ENCODE measurements at regions not wholly inside any gene's neighbourhood (a gene's known extent, or its start where the extent isn't known, plus 50 kb on each side); places are given as distances from the start of the nearest gene placed in this dataset.

DNA sequence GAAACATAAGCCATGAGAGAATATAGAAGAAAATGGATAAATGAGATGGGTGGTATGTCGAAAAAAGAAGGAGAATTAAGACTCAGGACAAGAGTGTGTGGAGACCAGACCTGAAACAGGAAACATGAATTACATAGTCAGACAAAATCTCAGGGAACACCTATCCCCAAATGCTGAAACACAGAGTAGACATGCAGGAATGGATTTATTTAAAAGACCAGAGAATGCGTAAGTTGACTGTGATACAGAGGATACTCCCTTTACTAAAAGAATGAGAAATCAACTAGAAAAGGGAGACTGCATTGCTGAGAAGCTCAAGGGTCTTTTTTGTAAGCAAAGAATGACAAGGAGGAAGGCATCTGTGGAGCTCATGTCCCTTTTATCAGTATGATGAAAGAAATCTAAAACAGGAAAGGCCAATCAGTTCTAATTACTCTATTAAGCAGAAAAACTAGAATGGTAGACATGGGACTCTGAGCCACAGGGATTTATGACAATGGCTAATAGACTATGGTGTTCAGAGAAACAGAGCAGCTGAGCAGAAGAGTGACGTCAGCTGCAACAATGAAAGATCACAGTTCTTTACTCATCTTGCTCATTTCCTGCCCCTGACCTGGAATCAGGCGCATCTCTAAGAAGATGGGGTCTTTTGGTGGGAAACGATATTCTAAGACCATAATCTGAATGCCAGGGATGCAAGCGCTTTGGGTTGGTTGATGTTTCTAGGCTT lies 138.9 kb upstream of the DHRS4 start:
- TF ChIP-seq, protein P1, sequence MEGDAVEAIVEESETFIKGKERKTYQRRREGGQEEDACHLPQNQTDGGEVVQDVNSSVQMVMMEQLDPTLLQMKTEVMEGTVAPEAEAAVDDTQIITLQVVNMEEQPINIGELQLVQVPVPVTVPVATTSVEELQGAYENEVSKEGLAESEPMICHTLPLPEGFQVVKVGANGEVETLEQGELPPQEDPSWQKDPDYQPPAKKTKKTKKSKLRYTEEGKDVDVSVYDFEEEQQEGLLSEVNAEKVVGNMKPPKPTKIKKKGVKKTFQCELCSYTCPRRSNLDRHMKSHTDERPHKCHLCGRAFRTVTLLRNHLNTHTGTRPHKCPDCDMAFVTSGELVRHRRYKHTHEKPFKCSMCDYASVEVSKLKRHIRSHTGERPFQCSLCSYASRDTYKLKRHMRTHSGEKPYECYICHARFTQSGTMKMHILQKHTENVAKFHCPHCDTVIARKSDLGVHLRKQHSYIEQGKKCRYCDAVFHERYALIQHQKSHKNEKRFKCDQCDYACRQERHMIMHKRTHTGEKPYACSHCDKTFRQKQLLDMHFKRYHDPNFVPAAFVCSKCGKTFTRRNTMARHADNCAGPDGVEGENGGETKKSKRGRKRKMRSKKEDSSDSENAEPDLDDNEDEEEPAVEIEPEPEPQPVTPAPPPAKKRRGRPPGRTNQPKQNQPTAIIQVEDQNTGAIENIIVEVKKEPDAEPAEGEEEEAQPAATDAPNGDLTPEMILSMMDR (conservative IDR thresholded peaks at IDR 0.05; ENCODE audit: low read length): no peak
- H3K4me3 ChIP-seq (ENCODE audit: low read length): no peak overlapping the region
- no peak for DNase-seq (ENCODE audit: low read depth)

GRCh38 chr14:23816371-23816770 lies 137.2 kb upstream of the DHRS4 start:
- TF ChIP-seq, protein P1 (conservative IDR thresholded peaks at IDR 0.05; ENCODE audit: low read length): no peak
- H3K4me3 ChIP-seq (ENCODE audit: low read length): no peak overlapping the region

GRCh38 chr14:23817164-23817767 lies 136.3 kb upstream of the DHRS4 start:
- TF ChIP-seq, protein P1 (conservative IDR thresholded peaks at IDR 0.05; ENCODE audit: low read length): no peak
- no peak for DNase-seq (ENCODE audit: low read depth)

More at GRCh38 chr14:23816371-23816770, 137.2 kb upstream of the DHRS4 start:
- no peak for DNase-seq (ENCODE audit: low read depth)

GRCh38 chr14:23827100-23827892 lies 126.3 kb upstream of the DHRS4 start:
- TF ChIP-seq, protein P1 (conservative IDR thresholded peaks at IDR 0.05; ENCODE audit: low read length): no peak
- no peak for DNase-seq (ENCODE audit: low read depth)
- no peak overlapping the region for H3K4me3 ChIP-seq (ENCODE audit: low read length)

More at GRCh38 chr14:23817164-23817767, 136.3 kb upstream of the DHRS4 start:
- no peak overlapping the region for H3K4me3 ChIP-seq (ENCODE audit: low read length)

DNA sequence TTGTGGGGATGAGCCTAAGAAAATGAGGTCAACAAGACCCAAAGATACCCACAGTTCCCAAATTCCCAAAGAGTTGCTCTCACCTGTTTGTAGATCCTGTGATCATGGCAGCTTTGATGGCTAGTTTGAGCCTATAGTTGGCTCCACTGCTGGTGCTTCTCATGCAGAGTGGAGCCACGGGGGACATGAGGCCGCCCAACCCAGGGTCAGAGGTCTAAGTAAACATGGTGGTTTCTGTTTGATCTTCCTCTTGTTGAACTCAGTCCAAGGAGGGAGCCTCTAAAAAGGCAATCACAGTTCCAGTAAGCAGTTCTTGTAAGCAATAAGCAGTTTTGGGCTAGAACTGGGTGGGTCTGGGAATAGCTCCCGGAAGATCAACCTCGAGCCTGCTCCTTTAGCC lies 125.6 kb upstream of the DHRS4 start:
- TF ChIP-seq, protein P1 (conservative IDR thresholded peaks at IDR 0.05; ENCODE audit: low read length): no peak
- H3K4me3 ChIP-seq (ENCODE audit: low read length): no peak overlapping the region
- no peak for DNase-seq (ENCODE audit: low read depth)

- no peak overlapping the region for H3K4me3 ChIP-seq (ENCODE audit: low read length)
- no peak for DNase-seq (ENCODE audit: low read depth)
Observed at GRCh38 chr14:23828616-23829015, 125.0 kb upstream of the DHRS4 start.

More at GRCh38 chr14:23828616-23829015, 125.0 kb upstream of the DHRS4 start:
- TF ChIP-seq, protein P1 (conservative IDR thresholded peaks at IDR 0.05; ENCODE audit: low read length): no peak
